ENCODE measurements at regions not wholly inside any gene's neighbourhood (a gene's known extent, or its start where the extent isn't known, plus 50 kb on each side); places are given as distances from the start of the nearest gene placed in this dataset.
A peak's percentile ranks its signal among the peaks of the same experiment; 100 is the strongest.

DNA sequence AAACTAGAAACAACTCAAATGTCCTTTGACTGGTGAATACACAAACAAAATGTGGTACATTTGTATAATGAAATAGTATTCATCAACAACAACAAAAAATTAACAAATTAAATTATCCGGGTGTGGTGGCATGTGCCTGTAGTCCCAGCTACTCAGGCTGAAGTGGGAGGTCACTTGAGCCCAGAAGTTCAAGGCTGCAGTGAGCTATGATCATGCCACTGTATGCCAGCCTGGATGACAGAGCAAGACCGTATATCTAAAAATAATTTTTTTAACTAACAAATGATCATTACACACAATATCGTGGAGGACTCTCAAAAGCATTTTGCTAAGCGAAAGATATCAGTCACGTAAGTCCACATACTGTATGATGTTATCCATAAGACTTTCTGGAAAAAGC, 71.6 kb upstream of the SORBS2 start:
- peak overlapping the region; percentile 94 for H3K27ac ChIP-seq
- TF ChIP-seq, protein P1, sequence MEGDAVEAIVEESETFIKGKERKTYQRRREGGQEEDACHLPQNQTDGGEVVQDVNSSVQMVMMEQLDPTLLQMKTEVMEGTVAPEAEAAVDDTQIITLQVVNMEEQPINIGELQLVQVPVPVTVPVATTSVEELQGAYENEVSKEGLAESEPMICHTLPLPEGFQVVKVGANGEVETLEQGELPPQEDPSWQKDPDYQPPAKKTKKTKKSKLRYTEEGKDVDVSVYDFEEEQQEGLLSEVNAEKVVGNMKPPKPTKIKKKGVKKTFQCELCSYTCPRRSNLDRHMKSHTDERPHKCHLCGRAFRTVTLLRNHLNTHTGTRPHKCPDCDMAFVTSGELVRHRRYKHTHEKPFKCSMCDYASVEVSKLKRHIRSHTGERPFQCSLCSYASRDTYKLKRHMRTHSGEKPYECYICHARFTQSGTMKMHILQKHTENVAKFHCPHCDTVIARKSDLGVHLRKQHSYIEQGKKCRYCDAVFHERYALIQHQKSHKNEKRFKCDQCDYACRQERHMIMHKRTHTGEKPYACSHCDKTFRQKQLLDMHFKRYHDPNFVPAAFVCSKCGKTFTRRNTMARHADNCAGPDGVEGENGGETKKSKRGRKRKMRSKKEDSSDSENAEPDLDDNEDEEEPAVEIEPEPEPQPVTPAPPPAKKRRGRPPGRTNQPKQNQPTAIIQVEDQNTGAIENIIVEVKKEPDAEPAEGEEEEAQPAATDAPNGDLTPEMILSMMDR (conservative IDR thresholded peaks at IDR 0.05) = no peak

DNA sequence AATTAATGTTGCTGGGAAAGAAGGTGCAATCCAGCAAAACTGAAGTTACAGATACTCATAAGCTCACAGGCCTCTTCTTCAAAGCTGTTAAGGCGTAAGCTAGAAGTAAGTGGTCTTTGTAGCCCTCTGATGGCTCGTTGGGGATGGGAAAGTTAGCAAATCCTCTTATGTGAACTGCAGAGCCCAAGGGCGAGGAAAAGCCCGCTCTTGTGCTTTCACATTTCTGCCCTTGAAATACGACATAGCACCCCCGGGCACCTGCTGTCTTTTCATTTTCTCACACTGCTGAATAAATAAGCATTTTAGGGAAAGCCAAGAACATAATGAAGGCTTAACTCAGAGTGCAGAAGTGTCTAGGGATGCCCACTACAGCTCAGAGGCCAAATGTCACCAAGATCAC, 73.1 kb upstream of the SORBS2 start:
- peak overlapping the region; percentile 21; the same call in 1 of the 2 replicates for H3K27ac ChIP-seq
- TF ChIP-seq, protein P1 (conservative IDR thresholded peaks at IDR 0.05) = no peak

DNA sequence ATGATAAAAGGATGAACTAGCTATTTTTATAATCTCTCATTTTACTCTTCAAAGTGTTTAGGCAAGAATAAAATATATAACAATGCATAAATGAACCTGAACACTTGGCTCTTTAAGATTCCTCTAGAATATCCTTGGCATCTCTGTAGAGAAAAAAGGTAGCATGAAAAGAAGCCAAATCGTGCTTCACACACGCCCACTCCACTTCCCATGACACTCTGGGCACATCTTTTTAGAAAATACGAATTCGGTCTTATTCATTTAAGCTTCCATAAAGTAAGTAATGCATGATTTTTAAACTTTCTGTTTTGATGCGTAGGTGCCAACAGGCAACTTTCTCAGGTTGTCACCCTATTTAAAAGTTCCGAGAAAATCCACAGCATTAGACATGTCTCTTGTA, 73.6 kb upstream of the SORBS2 start:
- no peak overlapping the region for H3K27ac ChIP-seq
- TF ChIP-seq, protein P1 (conservative IDR thresholded peaks at IDR 0.05) = no peak

DNA sequence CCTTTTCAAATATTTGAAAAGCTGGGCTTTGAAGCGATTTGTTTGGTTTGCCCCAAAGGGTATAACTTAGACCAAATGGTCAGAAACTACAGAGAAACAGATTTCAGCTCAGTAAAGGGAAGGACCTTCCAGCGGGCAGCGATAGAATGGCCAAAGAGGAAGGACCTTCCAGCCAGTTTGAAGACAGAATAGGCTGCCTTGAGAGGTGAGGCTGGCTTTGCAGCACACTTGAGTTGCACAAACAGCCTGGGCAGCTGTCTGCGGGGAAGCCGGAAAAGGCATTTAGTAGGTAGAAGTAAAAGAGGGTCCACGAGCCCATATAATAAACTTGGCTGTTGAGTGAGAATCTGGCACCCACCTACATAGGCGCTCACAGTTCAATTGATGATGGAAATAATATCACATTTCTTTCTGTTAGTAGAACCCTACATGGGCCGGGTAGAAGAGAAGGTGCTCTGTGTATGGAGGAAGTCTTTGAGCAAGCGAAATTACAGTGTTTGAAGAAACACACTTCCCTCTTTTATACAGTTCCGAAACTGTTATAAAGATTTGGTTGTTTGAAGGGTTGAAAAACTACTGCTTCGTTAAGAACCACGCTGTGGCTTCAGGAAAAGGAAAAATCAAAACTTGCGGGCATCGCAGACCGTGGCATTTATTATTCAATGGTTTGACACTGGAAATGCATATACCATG, 75.0 kb upstream of the SORBS2 start:
- TF ChIP-seq, protein P1 (conservative IDR thresholded peaks at IDR 0.05) = no peak
- no peak overlapping the region for H3K27ac ChIP-seq

DNA sequence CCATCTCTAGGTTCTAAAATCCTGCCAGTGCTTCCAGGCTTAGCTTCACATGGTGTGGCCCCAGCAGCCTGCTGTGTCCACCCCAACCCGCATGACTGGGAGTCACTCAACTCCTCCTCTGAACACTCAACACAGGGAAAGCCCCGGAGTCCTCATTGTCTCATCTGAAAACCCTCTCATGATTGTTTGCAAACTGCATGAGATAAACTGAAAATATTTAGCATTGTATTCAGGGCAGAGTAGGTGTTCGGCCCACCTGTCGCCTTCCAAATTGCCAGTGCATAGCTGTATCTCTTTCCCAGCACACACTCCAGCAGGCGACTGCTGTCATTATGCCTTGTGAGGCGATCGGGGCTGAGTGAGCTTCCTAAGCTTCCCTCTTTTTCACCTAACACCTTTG, 76.7 kb upstream of the SORBS2 start:
- TF ChIP-seq, protein P1 (conservative IDR thresholded peaks at IDR 0.05) = no peak
- no peak overlapping the region for H3K27ac ChIP-seq

DNA sequence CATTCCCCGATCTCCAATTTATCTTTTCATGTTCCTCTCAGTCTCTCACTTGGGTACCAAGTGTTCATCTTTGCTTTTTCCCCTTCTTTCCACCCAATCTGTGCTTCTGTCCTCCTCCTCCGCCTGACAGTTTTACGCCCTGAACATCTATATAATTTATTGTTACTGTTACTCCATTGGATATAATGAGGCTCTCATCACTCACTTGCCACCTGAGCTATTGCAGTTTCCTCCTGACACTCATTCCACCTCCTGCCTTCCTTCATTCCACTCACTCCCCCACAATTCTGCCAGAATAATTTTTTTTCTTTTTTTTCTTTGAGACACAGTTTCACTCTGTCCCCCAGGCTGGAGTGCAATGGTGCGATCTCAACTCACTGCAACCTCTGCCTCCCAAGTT, 77.6 kb upstream of the SORBS2 start:
- no peak overlapping the region for H3K27ac ChIP-seq
- TF ChIP-seq, protein P1 (conservative IDR thresholded peaks at IDR 0.05) = no peak

DNA sequence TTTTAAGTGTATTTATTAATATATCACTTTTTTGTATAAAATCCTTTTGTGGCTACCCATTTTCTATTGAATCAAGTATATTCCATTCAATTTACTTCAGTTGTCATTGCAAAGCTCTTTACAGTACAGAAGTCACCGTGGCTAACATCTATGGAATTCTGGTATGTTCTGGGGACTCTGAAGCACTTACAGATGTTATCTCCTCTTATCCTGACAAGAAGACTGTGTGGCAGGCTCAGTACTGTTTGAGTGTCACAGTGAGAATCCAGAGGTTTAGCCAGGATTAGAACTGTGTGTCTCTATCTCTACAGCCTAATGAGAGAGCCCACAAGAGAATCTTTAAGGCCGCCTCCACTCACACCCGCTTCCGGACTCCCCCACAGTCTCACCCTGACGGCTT, 78.2 kb upstream of the SORBS2 start:
- TF ChIP-seq, protein P1 (conservative IDR thresholded peaks at IDR 0.05) = no peak
- H3K27ac ChIP-seq = no peak overlapping the region
